Upper lobe of left lung (tissue), 4 donors: ENCODE measurements at regions not wholly inside any gene's neighbourhood (a gene's known extent, or its start where the extent isn't known, plus 50 kb on each side); places are given as distances from the start of the nearest gene placed in this dataset.

ENCODE experiments used
- EP300 ChIP-seq, 4 donors: sonication (generic); formaldehyde crosslinking; IDR thresholded peaks; one replicate each; pipeline ENCODE4 v1.5.1; 2017; ENCODE audit warnings: antibody characterized with exemption in 4 of 4, control low read depth in 2 of 4
- TF ChIP-seq, protein P1 (sequence below), 6 experiments: fragments of 450-650 bp in 4 of 6; fragments of 200-600 bp in 2 of 6; sonication (generic) in 2 of 6; IDR thresholded peaks; one replicate each; pipeline ENCODE4 v1.5.1; 2016 to 2019; ENCODE audit warnings: antibody characterized with exemption in 6 of 6

DNA sequence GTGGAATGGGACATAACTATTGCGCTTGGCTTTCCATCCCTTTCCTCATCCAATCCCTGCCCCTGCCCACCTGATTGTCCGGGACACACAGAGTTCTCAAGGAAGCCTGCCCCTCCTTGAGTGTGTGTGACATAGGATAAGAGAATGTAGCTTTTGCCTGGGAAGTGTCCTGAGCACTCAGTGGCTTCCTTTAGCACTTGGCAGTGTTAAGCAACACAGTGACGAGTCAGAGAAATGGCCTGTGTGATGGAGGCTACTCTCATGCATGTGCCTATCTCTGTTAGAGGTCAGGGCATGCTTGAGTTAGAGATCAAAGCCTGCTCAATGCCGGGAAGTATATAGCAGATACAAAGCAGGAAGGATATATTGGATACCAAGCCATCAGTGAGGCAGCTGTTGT, 289.5 kb downstream of the SIPA1L2 start:
- TF ChIP-seq, protein P1, sequence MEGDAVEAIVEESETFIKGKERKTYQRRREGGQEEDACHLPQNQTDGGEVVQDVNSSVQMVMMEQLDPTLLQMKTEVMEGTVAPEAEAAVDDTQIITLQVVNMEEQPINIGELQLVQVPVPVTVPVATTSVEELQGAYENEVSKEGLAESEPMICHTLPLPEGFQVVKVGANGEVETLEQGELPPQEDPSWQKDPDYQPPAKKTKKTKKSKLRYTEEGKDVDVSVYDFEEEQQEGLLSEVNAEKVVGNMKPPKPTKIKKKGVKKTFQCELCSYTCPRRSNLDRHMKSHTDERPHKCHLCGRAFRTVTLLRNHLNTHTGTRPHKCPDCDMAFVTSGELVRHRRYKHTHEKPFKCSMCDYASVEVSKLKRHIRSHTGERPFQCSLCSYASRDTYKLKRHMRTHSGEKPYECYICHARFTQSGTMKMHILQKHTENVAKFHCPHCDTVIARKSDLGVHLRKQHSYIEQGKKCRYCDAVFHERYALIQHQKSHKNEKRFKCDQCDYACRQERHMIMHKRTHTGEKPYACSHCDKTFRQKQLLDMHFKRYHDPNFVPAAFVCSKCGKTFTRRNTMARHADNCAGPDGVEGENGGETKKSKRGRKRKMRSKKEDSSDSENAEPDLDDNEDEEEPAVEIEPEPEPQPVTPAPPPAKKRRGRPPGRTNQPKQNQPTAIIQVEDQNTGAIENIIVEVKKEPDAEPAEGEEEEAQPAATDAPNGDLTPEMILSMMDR (IDR thresholded peaks at IDR 0.05), result no peak
- TF ChIP-seq EP300 (IDR thresholded peaks at IDR 0.05), result no peak
